HCT116 (cell line): ENCODE measurements at regions not wholly inside any gene's neighbourhood (a gene's known extent, or its start where the extent isn't known, plus 50 kb on each side); places are given as distances from the start of the nearest gene placed in this dataset.

Experiments
- ATAC-seq: fragments of 200-7000 bp; cut with Tn5 transposase; 2 replicates; pipeline ENCODE4 v1.9.1; 2020; ENCODE audit warnings: mild to moderate bottlenecking, moderate library complexity
- BruUV-seq: library from RNA; stranded (reverse); fragments of 400-500 nt; replicated peaks from 2 replicates; lab custom pipeline; 2021; lab: Mats Ljungman, UMichigan
- CTCF ChIA-PET: fragments of 300-600 bp; sonication (Branson Sonifier 250); formaldehyde crosslinking; loops from one replicate; lab custom pipeline; 2021; ENCODE audit warnings: antibody characterized with exemption; lab: Charles Lee
- POLR2A ChIA-PET: fragments of 300-600, 350-600 bp; sonication (Branson Sonifier 250); formaldehyde crosslinking; loops from one replicate; lab custom pipeline; 2021; ENCODE audit warnings: antibody characterized with exemption; lab: Charles Lee
- RAD21 ChIA-PET, 2 experiments: fragments of 300-600 bp; sonication (Branson Sonifier 250); formaldehyde crosslinking; loops; one replicate each; lab custom pipeline; 2023; ENCODE audit warnings: low total read pairs in 2 of 2; ENCODE audit not compliant: uncharacterized antibody in 2 of 2, unreplicated experiment in 2 of 2, low non-redundant PET in 1 of 2; lab: Charles Lee
- DNase-seq: peaks from one replicate; pipeline ENCODE4 v3.0.0-alpha.2; 2010; ENCODE audit warnings: low read depth, low spot score
- H2AFZ ChIP-seq: fragments of 200-600 bp; shearing (Covaris generic), sonication (generic); 2 replicates; pipeline ENCODE4 v1.6.1; 2017; ENCODE audit warnings: low read depth, mixed run types, mixed read lengths, antibody characterized with exemption, low read length; ENCODE audit not compliant: poor library complexity, severe bottlenecking
- H3K27ac ChIP-seq: 2 replicates; pipeline ENCODE4 v1.5.1; 2012; ENCODE audit warnings: low read depth, low read length
- H3K27me3 ChIP-seq: fragments of 200-600 bp; sonication (generic); 2 replicates; pipeline ENCODE4 v1.6.1; 2016; ENCODE audit warnings: mixed run types, low read length, mixed read lengths; ENCODE audit not compliant: insufficient read depth
- H3K36me3 ChIP-seq, 2 experiments: fragments of 200-500 bp in 1 of 2; fragments of 200-600 bp in 1 of 2; sonication (Bioruptor generic) in 1 of 2; sonication (generic) in 1 of 2; 2 replicates each; pipeline versions ENCODE4 v1.5.1 to v1.6.1; 2014 to 2016; ENCODE audit warnings: low read length in 2 of 2, inconsistent platforms in 1 of 2, mixed read lengths in 1 of 2, mixed run types in 1 of 2; ENCODE audit not compliant: insufficient read depth in 2 of 2, control insufficient read depth in 1 of 2
- H3K4me1 ChIP-seq, 2 experiments: fragments of 200-600 bp in 1 of 2; sonication (generic) in 1 of 2; 2 replicates each; pipeline versions ENCODE4 v1.5.1 to v1.6.1; 2012 to 2017; ENCODE audit warnings: low read length in 2 of 2, inconsistent platforms in 1 of 2, mild to moderate bottlenecking in 1 of 2, mixed read lengths in 1 of 2, mixed run types in 1 of 2, moderate library complexity in 1 of 2; ENCODE audit not compliant: insufficient read depth in 2 of 2, control insufficient read depth in 1 of 2
- H3K4me2 ChIP-seq: fragments of 200-600 bp; sonication (generic); 2 replicates; pipeline ENCODE4 v1.6.1; 2017; ENCODE audit warnings: mixed run types, low read length, mixed read lengths
- H3K4me3 ChIP-seq, 2 experiments: fragments of 200-600 bp in 1 of 2; sonication (generic) in 1 of 2; replicated peaks in 1 of 2; 2 replicates each; pipeline ENCODE4 v1.5.1; 2011 to 2016; ENCODE audit warnings: low read length in 2 of 2, control low read depth in 1 of 2, low read depth in 1 of 2, mild to moderate bottlenecking in 1 of 2, mixed read lengths in 1 of 2, mixed run types in 1 of 2
- H3K79me2 ChIP-seq: fragments of 200-600 bp; sonication (generic); 2 replicates; pipeline ENCODE4 v1.6.1; 2017; ENCODE audit warnings: mild to moderate bottlenecking, mixed run types, low read length, moderate library complexity, mixed read lengths; ENCODE audit not compliant: insufficient read depth
- H3K9ac ChIP-seq: fragments of 200-600 bp; sonication (generic); 2 replicates; pipeline ENCODE4 v1.6.1; 2016; ENCODE audit warnings: low read length, mixed read lengths
- H3K9me2 ChIP-seq: fragments of 200-600 bp; sonication (generic), shearing (Covaris generic); 2 replicates; pipeline ENCODE4 v1.6.1; 2017; ENCODE audit warnings: mixed run types, mild to moderate bottlenecking, moderate library complexity; ENCODE audit not compliant: insufficient read depth
- H3K9me3 ChIP-seq, 2 experiments: fragments of 200-500 bp in 1 of 2; fragments of 200-600 bp in 1 of 2; sonication (Bioruptor generic) in 1 of 2; sonication (generic) in 1 of 2; 2 replicates each; pipeline ENCODE4 v1.6.1; 2014 to 2017; ENCODE audit warnings: low read length in 2 of 2, mixed read lengths in 2 of 2, inconsistent platforms in 1 of 2, low read depth in 1 of 2, mild to moderate bottlenecking in 1 of 2, mixed run types in 1 of 2, moderate library complexity in 1 of 2; ENCODE audit not compliant: control insufficient read depth in 1 of 2, insufficient read depth in 1 of 2
- H4K20me1 ChIP-seq: fragments of 200-600 bp; sonication (generic), shearing (Covaris generic); 2 replicates; pipeline ENCODE4 v1.6.1; 2017; ENCODE audit warnings: mixed run types, mild to moderate bottlenecking, moderate library complexity; ENCODE audit not compliant: insufficient read depth
- ATF3 ChIP-seq: IDR thresholded peaks from 2 replicates; pipeline ENCODE4 v1.6.1; 2012
- CEBPB ChIP-seq: IDR thresholded peaks from 2 replicates; pipeline ENCODE4 v1.6.1; 2012; ENCODE audit warnings: low read depth
- EGR1 ChIP-seq: IDR thresholded peaks from 2 replicates; pipeline ENCODE4 v1.6.1; 2012; ENCODE audit warnings: low read depth
- ELF1 ChIP-seq: IDR thresholded peaks from 2 replicates; pipeline ENCODE4 v1.6.1; 2012; ENCODE audit warnings: low read depth, borderline replicate concordance
- JUND ChIP-seq: IDR thresholded peaks from 2 replicates; pipeline ENCODE4 v1.6.1; 2012
- POLR2A ChIP-seq: IDR thresholded peaks from 2 replicates; pipeline ENCODE4 v1.7.0; 2011; ENCODE audit warnings: borderline replicate concordance; ENCODE audit not compliant: insufficient read depth, insufficient read length; ENCODE audit errors: extremely low read depth
- RAD21 ChIP-seq: IDR thresholded peaks from 2 replicates; pipeline ENCODE4 v1.6.1; 2012; ENCODE audit warnings: low read depth, mild to moderate bottlenecking
- SIN3A ChIP-seq: IDR thresholded peaks from 2 replicates; pipeline ENCODE4 v1.6.1; 2012; ENCODE audit warnings: low read depth
- SP1 ChIP-seq: IDR thresholded peaks from 2 replicates; pipeline ENCODE4 v1.6.1; 2012; ENCODE audit warnings: low read depth
- SRF ChIP-seq: IDR thresholded peaks from 2 replicates; pipeline ENCODE4 v1.6.1; 2012; ENCODE audit warnings: low read depth
- TCF7L2 ChIP-seq: IDR thresholded peaks from 2 replicates; pipeline ENCODE4 v1.7.0; 2011; ENCODE audit warnings: borderline replicate concordance, inconsistent platforms; ENCODE audit not compliant: insufficient read depth, insufficient read length; ENCODE audit errors: extremely low read depth
- ZBTB33 ChIP-seq: IDR thresholded peaks from 2 replicates; pipeline ENCODE4 v1.6.1; 2011; ENCODE audit warnings: mild to moderate bottlenecking, low read length, moderate library complexity; ENCODE audit not compliant: insufficient replicate concordance; ENCODE audit errors: extremely low read depth
- ZFX ChIP-seq: fragments of 450-650 bp; IDR thresholded peaks from 2 replicates; pipeline ENCODE4 v1.6.1; 2017
- ZNF274 ChIP-seq: fragments of 200-500 bp; sonication (Bioruptor generic); IDR thresholded peaks from 2 replicates; pipeline ENCODE4 v1.6.1; 2014; ENCODE audit warnings: mild to moderate bottlenecking, low read depth, low read length, inconsistent platforms
- intact Hi-C: fragments of 100-400 bp; cut with micrococcal nuclease; formaldehyde crosslinking; loops from 2 replicates; pipeline ENCODE4 v1.10.0; 2022
- TF ChIP-seq, protein P1 (sequence below): IDR thresholded peaks from 2 replicates; pipeline ENCODE4 v1.6.1; 2012; ENCODE audit warnings: low read depth
- TF ChIP-seq, protein P2 (sequence below): IDR thresholded peaks from 2 replicates; pipeline ENCODE4 v1.6.1; 2012

GRCh38 chr11:8779732-8780131 lies 97.1 kb downstream of the RPL27A start:
- Histone ChIP-seq H3K4me1 (peaks cover 0 to 25% of the 10 kb centered on the region in 2 experiments; a peak in 2 of 4 replicates), H3K36me3 (no peaks in the 10 kb centered on the region), H4K20me1 (no peaks in the 10 kb centered on the region), H3K4me3 (no peak overlapping the region), H3K9ac (no peak overlapping the region), H3K9me2 (no peaks in the 10 kb centered on the region), H3K4me2 (no peak overlapping the region)
- RAD21 ChIA-PET, result no interaction called here
- intact Hi-C loops, result no loop called here
- ATAC-seq, result no peak
- BruUV-seq, result no TSS peak
- no peak for DNase-seq
- TF ChIP-seq POLR2A (no peak), ELF1 (no peak), ZBTB33 (no peak), JUND (no peak), ZFX (no peak), ZNF274 (no peak), RAD21 (no peak), SRF (no peak), CEBPB (no peak), SP1 (no peak), EGR1 (no peak), SIN3A (no peak), ATF3 (no peak), TCF7L2 (no peak)
- TF ChIP-seq, protein P1, sequence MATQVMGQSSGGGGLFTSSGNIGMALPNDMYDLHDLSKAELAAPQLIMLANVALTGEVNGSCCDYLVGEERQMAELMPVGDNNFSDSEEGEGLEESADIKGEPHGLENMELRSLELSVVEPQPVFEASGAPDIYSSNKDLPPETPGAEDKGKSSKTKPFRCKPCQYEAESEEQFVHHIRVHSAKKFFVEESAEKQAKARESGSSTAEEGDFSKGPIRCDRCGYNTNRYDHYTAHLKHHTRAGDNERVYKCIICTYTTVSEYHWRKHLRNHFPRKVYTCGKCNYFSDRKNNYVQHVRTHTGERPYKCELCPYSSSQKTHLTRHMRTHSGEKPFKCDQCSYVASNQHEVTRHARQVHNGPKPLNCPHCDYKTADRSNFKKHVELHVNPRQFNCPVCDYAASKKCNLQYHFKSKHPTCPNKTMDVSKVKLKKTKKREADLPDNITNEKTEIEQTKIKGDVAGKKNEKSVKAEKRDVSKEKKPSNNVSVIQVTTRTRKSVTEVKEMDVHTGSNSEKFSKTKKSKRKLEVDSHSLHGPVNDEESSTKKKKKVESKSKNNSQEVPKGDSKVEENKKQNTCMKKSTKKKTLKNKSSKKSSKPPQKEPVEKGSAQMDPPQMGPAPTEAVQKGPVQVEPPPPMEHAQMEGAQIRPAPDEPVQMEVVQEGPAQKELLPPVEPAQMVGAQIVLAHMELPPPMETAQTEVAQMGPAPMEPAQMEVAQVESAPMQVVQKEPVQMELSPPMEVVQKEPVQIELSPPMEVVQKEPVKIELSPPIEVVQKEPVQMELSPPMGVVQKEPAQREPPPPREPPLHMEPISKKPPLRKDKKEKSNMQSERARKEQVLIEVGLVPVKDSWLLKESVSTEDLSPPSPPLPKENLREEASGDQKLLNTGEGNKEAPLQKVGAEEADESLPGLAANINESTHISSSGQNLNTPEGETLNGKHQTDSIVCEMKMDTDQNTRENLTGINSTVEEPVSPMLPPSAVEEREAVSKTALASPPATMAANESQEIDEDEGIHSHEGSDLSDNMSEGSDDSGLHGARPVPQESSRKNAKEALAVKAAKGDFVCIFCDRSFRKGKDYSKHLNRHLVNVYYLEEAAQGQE, result no peak
- TF ChIP-seq, protein P2, sequence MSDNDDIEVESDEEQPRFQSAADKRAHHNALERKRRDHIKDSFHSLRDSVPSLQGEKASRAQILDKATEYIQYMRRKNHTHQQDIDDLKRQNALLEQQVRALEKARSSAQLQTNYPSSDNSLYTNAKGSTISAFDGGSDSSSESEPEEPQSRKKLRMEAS, result no peak
- TF ChIP-seq, all 23 proteins: peak for 0
- POLR2A ChIA-PET, result no interaction called here
- Histone ChIP-seq H3K9me3 (no peaks in the 10 kb centered on the region), H3K27ac (no peak overlapping the region), H2AFZ (no peak overlapping the region), H3K79me2 (no peaks in the 10 kb centered on the region), H3K27me3 (no peaks in the 10 kb centered on the region)
- CTCF ChIA-PET, result no interaction called here
